H9 (cell line): ENCODE measurements at regions not wholly inside any gene's neighbourhood (a gene's known extent, or its start where the extent isn't known, plus 50 kb on each side); places are given as distances from the start of the nearest gene placed in this dataset.

ENCODE experiments used
- DNase-seq: peaks from one replicate; pipeline ENCODE4 v3.0.0-alpha.2; 2017
- H2AFZ ChIP-seq: one replicate; pipeline ENCODE4 v1.6.1; 2013; ENCODE audit warnings: mild to moderate bottlenecking, low read length, control low read depth, moderate library complexity
- H2AK5ac ChIP-seq: 2 replicates; pipeline ENCODE4 v1.6.1; 2013; ENCODE audit warnings: low read length, control low read depth, mixed read lengths; ENCODE audit not compliant: insufficient read length
- H2BK120ac ChIP-seq: one replicate; pipeline ENCODE4 v1.6.1; 2013; ENCODE audit warnings: low read depth, mild to moderate bottlenecking, low read length, control low read depth, inconsistent platforms; ENCODE audit not compliant: poor library complexity, severe bottlenecking
- H2BK12ac ChIP-seq: 2 replicates; pipeline ENCODE4 v1.6.1; 2013; ENCODE audit warnings: low read length, control low read depth, mixed read lengths, low read depth; ENCODE audit not compliant: insufficient read length
- H2BK15ac ChIP-seq: 2 replicates; pipeline ENCODE4 v1.6.1; 2013; ENCODE audit warnings: low read depth, low read length, control low read depth
- H2BK20ac ChIP-seq: one replicate; pipeline ENCODE4 v1.6.1; 2013; ENCODE audit warnings: low read depth, mild to moderate bottlenecking, low read length, control low read depth, inconsistent platforms; ENCODE audit not compliant: poor library complexity, severe bottlenecking
- H2BK5ac ChIP-seq: 2 replicates; pipeline ENCODE4 v1.6.1; 2013; ENCODE audit warnings: low read length, control low read depth, mixed read lengths; ENCODE audit not compliant: insufficient read length
- H3K14ac ChIP-seq: 2 replicates; pipeline ENCODE4 v1.6.1; 2013; ENCODE audit warnings: low read length, control low read depth; ENCODE audit not compliant: insufficient read depth
- H3K18ac ChIP-seq: 2 replicates; pipeline ENCODE4 v1.6.1; 2013; ENCODE audit warnings: low read depth, mild to moderate bottlenecking, mixed read lengths, low read length, control low read depth; ENCODE audit not compliant: insufficient read length
- H3K23ac ChIP-seq: 2 replicates; pipeline ENCODE4 v1.6.1; 2013; ENCODE audit warnings: low read length, control low read depth, mixed read lengths, low read depth; ENCODE audit not compliant: insufficient read length
- H3K23me2 ChIP-seq: 2 replicates; pipeline ENCODE4 v1.6.1; 2013; ENCODE audit warnings: low read depth, mild to moderate bottlenecking, mixed read lengths, low read length, control low read depth; ENCODE audit not compliant: insufficient read length, poor library complexity, severe bottlenecking
- H3K27ac ChIP-seq: 2 replicates; pipeline ENCODE4 v1.5.1; 2013; ENCODE audit warnings: low read length, control low read depth, mixed read lengths, low read depth; ENCODE audit not compliant: insufficient read length
- H3K27me3 ChIP-seq: 2 replicates; pipeline ENCODE4 v1.6.1; 2013; ENCODE audit warnings: low read length, control low read depth, inconsistent platforms; ENCODE audit not compliant: insufficient read depth
- H3K4ac ChIP-seq: 2 replicates; pipeline ENCODE4 v1.6.1; 2013; ENCODE audit warnings: low read depth, mild to moderate bottlenecking, control low read depth, inconsistent platforms, low read length, moderate library complexity
- H3K4me1 ChIP-seq: 2 replicates; pipeline ENCODE4 v1.6.1; 2013; ENCODE audit warnings: low read length, control low read depth, inconsistent platforms; ENCODE audit not compliant: insufficient read depth
- H3K4me2 ChIP-seq: 2 replicates; pipeline ENCODE4 v1.6.1; 2013; ENCODE audit warnings: low read length, control low read depth, mixed read lengths; ENCODE audit not compliant: insufficient read length, insufficient read depth
- H3K56ac ChIP-seq: 2 replicates; pipeline ENCODE4 v1.6.1; 2013; ENCODE audit warnings: low read depth, mild to moderate bottlenecking, mixed read lengths, low read length, control low read depth; ENCODE audit not compliant: insufficient read length
- H3K79me1 ChIP-seq: 2 replicates; pipeline ENCODE4 v1.6.1; 2013; ENCODE audit warnings: low read depth, mild to moderate bottlenecking, moderate library complexity, low read length, control low read depth, inconsistent platforms; ENCODE audit not compliant: insufficient read depth, poor library complexity, severe bottlenecking
- H3K79me2 ChIP-seq: 2 replicates; pipeline ENCODE4 v1.6.1; 2013; ENCODE audit warnings: low read length, control low read depth, inconsistent platforms; ENCODE audit not compliant: insufficient read depth
- H3K9ac ChIP-seq: 2 replicates; pipeline ENCODE4 v1.6.1; 2013; ENCODE audit warnings: low read length, control low read depth, mixed read lengths; ENCODE audit not compliant: insufficient read length; ENCODE audit errors: extremely low read depth
- H3K9me3 ChIP-seq: one replicate; pipeline ENCODE4 v1.6.1; 2013; ENCODE audit warnings: low read depth, low read length, inconsistent platforms; ENCODE audit not compliant: control insufficient read depth
- H3T11ph ChIP-seq: one replicate; pipeline ENCODE4 v1.6.1; 2013; ENCODE audit warnings: mild to moderate bottlenecking, low read length, control low read depth, inconsistent platforms
- H4K20me1 ChIP-seq: one replicate; pipeline ENCODE4 v1.6.1; 2013; ENCODE audit not compliant: control insufficient read depth, insufficient read length, insufficient read depth
- H4K5ac ChIP-seq: 2 replicates; pipeline ENCODE4 v1.6.1; 2013; ENCODE audit warnings: low read depth, mild to moderate bottlenecking, mixed read lengths, low read length, control low read depth; ENCODE audit not compliant: insufficient read length
- H4K8ac ChIP-seq: replicated peaks from 2 replicates; pipeline ENCODE4 v1.6.1; 2013; ENCODE audit warnings: low read length, control low read depth, mixed read lengths, low read depth; ENCODE audit not compliant: insufficient read length
- H4K91ac ChIP-seq: 2 replicates; pipeline ENCODE4 v1.6.1; 2013; ENCODE audit warnings: low read depth, mild to moderate bottlenecking, moderate library complexity, mixed read lengths, low read length, control low read depth; ENCODE audit not compliant: insufficient read length
- H3K27ac Mint-ChIP-seq, 3 experiments: 2 replicates in 2 of 3; 3 replicates in 1 of 3; pipeline ENCODE4 v1.8.0; 2020 to 2021; ENCODE audit warnings: mixed read lengths in 3 of 3, mild to moderate bottlenecking in 1 of 3, moderate library complexity in 1 of 3
- H3K27me3 Mint-ChIP-seq: 2 replicates; pipeline ENCODE4 v1.8.0; 2021; ENCODE audit warnings: low read depth, mild to moderate bottlenecking, moderate library complexity, mixed read lengths
- H3K36me3 Mint-ChIP-seq, 3 experiments: 2 replicates in 2 of 3; 3 replicates in 1 of 3; pipeline ENCODE4 v1.8.0; 2020 to 2021; ENCODE audit warnings: low read depth in 3 of 3, mixed read lengths in 3 of 3; ENCODE audit not compliant: insufficient read depth in 1 of 3
- H3K4me1 Mint-ChIP-seq, 2 experiments: 2 replicates each; pipeline ENCODE4 v1.8.0; 2020; ENCODE audit warnings: mixed read lengths in 2 of 2
- H3K4me3 Mint-ChIP-seq, 2 experiments: 2 replicates in 1 of 2; 3 replicates in 1 of 2; pipeline ENCODE4 v1.8.0; 2020 to 2021; ENCODE audit warnings: mild to moderate bottlenecking in 2 of 2, mixed read lengths in 2 of 2, moderate library complexity in 1 of 2
- H3K9me3 Mint-ChIP-seq, 2 experiments: 2 replicates in 1 of 2; 3 replicates in 1 of 2; pipeline ENCODE4 v1.8.0; 2020; ENCODE audit warnings: mild to moderate bottlenecking in 2 of 2, mixed read lengths in 2 of 2, moderate library complexity in 1 of 2
- WGBS: extraction: QIAGEN DNeasy Blood & Tissue Kit; methylation state at CpG from one replicate; pipeline ENCODE4 v1.1.7; 2013; ENCODE audit warnings: missing lambda C conversion rate, low lambda C conversion rate, mixed read lengths; ENCODE audit not compliant: insufficient read length; ENCODE audit errors: extremely low coverage; 5-methylcytosine and 5-hydroxymethylcytosine counted together
- TF ChIP-seq, protein P1 (sequence below): fragments of 200-600 bp; sonication (generic); conservative IDR thresholded peaks from 3 replicates; pipeline ENCODE4 v1.8.0; 2021; ENCODE audit warnings: antibody characterized with exemption, mild to moderate bottlenecking

DNA sequence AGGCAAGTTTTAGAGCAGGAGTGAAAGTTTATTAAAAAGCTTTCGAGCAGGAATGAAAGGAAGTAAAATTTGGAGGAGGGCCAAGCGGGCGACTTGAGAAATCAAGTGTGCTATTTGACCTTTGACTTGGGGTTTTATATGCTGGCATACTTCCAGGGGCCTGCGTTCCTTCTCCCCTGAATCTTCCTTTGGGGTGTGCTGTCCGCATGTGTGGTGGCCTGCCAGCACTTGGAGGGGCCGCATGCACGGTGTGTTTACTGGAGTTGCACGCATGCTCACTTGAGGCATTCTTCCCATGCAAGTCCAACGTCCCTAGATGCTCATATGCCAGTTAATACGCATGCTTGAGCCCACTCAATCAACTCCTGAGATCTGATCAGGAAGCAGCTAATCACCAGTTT lies 78.3 kb upstream of the MAP4K4 start:
- Mint-ChIP-seq H3K4me3 (no peak overlapping the region), H3K9me3 (no peaks in the 10 kb centered on the region), H3K36me3 (no peaks in the 10 kb centered on the region), H3K27me3 (no peaks in the 10 kb centered on the region; the same call in 1 of the 2 replicates), H3K27ac (no peak overlapping the region), H3K4me1 (peaks cover 25 to 36% of the 10 kb centered on the region in 2 experiments)
- H3K23me2 ChIP-seq = no peaks in the 10 kb centered on the region
- H2BK5ac ChIP-seq = no peak overlapping the region
- H3K27ac ChIP-seq = no peak overlapping the region
- no CpG with 5 or more reads among the region's 10 CpGs for WGBS
- H3K4me2 ChIP-seq = no peak overlapping the region
- H3K79me2 ChIP-seq = no peaks in the 10 kb centered on the region
- no peak overlapping the region for H2AK5ac ChIP-seq
- TF ChIP-seq, protein P1, sequence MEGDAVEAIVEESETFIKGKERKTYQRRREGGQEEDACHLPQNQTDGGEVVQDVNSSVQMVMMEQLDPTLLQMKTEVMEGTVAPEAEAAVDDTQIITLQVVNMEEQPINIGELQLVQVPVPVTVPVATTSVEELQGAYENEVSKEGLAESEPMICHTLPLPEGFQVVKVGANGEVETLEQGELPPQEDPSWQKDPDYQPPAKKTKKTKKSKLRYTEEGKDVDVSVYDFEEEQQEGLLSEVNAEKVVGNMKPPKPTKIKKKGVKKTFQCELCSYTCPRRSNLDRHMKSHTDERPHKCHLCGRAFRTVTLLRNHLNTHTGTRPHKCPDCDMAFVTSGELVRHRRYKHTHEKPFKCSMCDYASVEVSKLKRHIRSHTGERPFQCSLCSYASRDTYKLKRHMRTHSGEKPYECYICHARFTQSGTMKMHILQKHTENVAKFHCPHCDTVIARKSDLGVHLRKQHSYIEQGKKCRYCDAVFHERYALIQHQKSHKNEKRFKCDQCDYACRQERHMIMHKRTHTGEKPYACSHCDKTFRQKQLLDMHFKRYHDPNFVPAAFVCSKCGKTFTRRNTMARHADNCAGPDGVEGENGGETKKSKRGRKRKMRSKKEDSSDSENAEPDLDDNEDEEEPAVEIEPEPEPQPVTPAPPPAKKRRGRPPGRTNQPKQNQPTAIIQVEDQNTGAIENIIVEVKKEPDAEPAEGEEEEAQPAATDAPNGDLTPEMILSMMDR = no peak
- H3K27me3 ChIP-seq = no peaks in the 10 kb centered on the region
- no peaks in the 10 kb centered on the region; the same call in 1 of the 2 replicates for H3K4me1 ChIP-seq
- no peak overlapping the region for H3K14ac ChIP-seq
- no peak overlapping the region for H2BK20ac ChIP-seq
- no peak overlapping the region for H3K4ac ChIP-seq
- H4K20me1 ChIP-seq = no peaks in the 10 kb centered on the region
- no peak overlapping the region for H2BK120ac ChIP-seq
- no peak overlapping the region for H3T11ph ChIP-seq
- H3K79me1 ChIP-seq = no peaks in the 10 kb centered on the region
- H4K91ac ChIP-seq = no peak overlapping the region
- no peaks in the 10 kb centered on the region for H3K9me3 ChIP-seq
- no peak overlapping the region for H2AFZ ChIP-seq
- H4K5ac ChIP-seq = no peak overlapping the region
- no peak overlapping the region for H2BK12ac ChIP-seq
- H3K9ac ChIP-seq = no peak overlapping the region
- no peak for DNase-seq
- H4K8ac ChIP-seq = no peak overlapping the region
- no peak overlapping the region for H3K18ac ChIP-seq
- no peak overlapping the region for H3K23ac ChIP-seq
- no peak overlapping the region for H2BK15ac ChIP-seq
- no peak overlapping the region for H3K56ac ChIP-seq
